ENCODE measurements at regions not wholly inside any gene's neighbourhood (a gene's known extent, or its start where the extent isn't known, plus 50 kb on each side); places are given as distances from the start of the nearest gene placed in this dataset.

- no peak for TF ChIP-seq CTCF (IDR thresholded peaks at IDR 0.05; ENCODE audit: borderline replicate concordance, extremely low read depth, insufficient read depth)
- Histone ChIP-seq H3K27me3 (ENCODE audit: control insufficient read depth, insufficient read depth, low read length) (no peaks in the 10 kb centered on the region), H3K36me3 (ENCODE audit: control insufficient read depth in 2 of 3, insufficient read depth in 3 of 3, low read length in 3 of 3) (peaks cover 0 to 3% (median 0%) of the 10 kb centered on the region in 3 donors), H3K4me1 (ENCODE audit: control insufficient read depth in 2 of 3, insufficient read depth in 2 of 3, low read depth in 1 of 3, low read length in 3 of 3) (no peaks in the 10 kb centered on the region), H3K9ac (ENCODE audit: low read length in 3 of 3) (no peak overlapping the region), H3K27ac (ENCODE audit: low read depth in 2 of 2, low read length in 2 of 2) (no peak overlapping the region), H3K9me3 (ENCODE audit: control insufficient read depth in 2 of 3, insufficient read depth in 1 of 3, low read length in 3 of 3) (peaks cover 0 to 4% (median 4%) of the 10 kb centered on the region in 3 donors), H3K4me3 (ENCODE audit: low read length in 3 of 3) (no peak overlapping the region)
- intact Hi-C loops (cut with DNase I), result no loop called here
- FAIRE-seq (no peak), DNase-seq (no peak)
These were observed 625.2 kb downstream of the IRS1 start for GRCh38 chr2:226174390-226174789.

- intact Hi-C loops (cut with DNase I), result no loop called here
- H3K4me3 ChIP-seq (ENCODE audit: low read length in 3 of 3), result no peak overlapping the region
- peaks cover 0 to 4% (median 0%) of the 10 kb centered on the region in 3 donors for H3K9me3 ChIP-seq (ENCODE audit: control insufficient read depth in 2 of 3, insufficient read depth in 1 of 3, low read length in 3 of 3)
- DNase-seq (no peak), FAIRE-seq (no peak)
- peaks cover 0 to 2% (median 0%) of the 10 kb centered on the region in 3 donors for H3K36me3 ChIP-seq (ENCODE audit: control insufficient read depth in 2 of 3, insufficient read depth in 3 of 3, low read length in 3 of 3)
- no peak for TF ChIP-seq CTCF (IDR thresholded peaks at IDR 0.05; ENCODE audit: borderline replicate concordance, extremely low read depth, insufficient read depth)
- H3K27ac ChIP-seq (ENCODE audit: low read depth in 2 of 2, low read length in 2 of 2), result no peak overlapping the region
- H3K4me1 ChIP-seq (ENCODE audit: control insufficient read depth in 2 of 3, insufficient read depth in 2 of 3, low read depth in 1 of 3, low read length in 3 of 3), result no peaks in the 10 kb centered on the region
- H3K27me3 ChIP-seq (ENCODE audit: control insufficient read depth, insufficient read depth, low read length), result no peaks in the 10 kb centered on the region
- no peak overlapping the region for H3K9ac ChIP-seq (ENCODE audit: low read length in 3 of 3)
These were observed 626.7 kb downstream of the IRS1 start for GRCh38 chr2:226172939-226173338.

GRCh38 chr2:226172309-226172708, 627.3 kb downstream of the IRS1 start:
- DNase-seq (peak in 4 of 5 donors; percentile 38 to 70 (median 55)), FAIRE-seq (no peak)
- Histone ChIP-seq H3K9ac (ENCODE audit: low read length in 3 of 3) (no peak overlapping the region), H3K9me3 (ENCODE audit: control insufficient read depth in 2 of 3, insufficient read depth in 1 of 3, low read length in 3 of 3) (peaks cover 0 to 4% (median 0%) of the 10 kb centered on the region in 3 donors), H3K27me3 (ENCODE audit: control insufficient read depth, insufficient read depth, low read length) (no peaks in the 10 kb centered on the region), H3K4me3 (ENCODE audit: low read length in 3 of 3) (no peak overlapping the region), H3K4me1 (ENCODE audit: control insufficient read depth in 2 of 3, insufficient read depth in 2 of 3, low read depth in 1 of 3, low read length in 3 of 3) (no peaks in the 10 kb centered on the region), H3K36me3 (ENCODE audit: control insufficient read depth in 2 of 3, insufficient read depth in 3 of 3, low read length in 3 of 3) (no peaks in the 10 kb centered on the region), H3K27ac (ENCODE audit: low read depth in 2 of 2, low read length in 2 of 2) (no peak overlapping the region)
- no peak for TF ChIP-seq CTCF (IDR thresholded peaks at IDR 0.05; ENCODE audit: borderline replicate concordance, extremely low read depth, insufficient read depth)
- intact Hi-C loops (cut with DNase I), result no loop called here
